ENCODE measurements at regions not wholly inside any gene's neighbourhood (a gene's known extent, or its start where the extent isn't known, plus 50 kb on each side); places are given as distances from the start of the nearest gene placed in this dataset.

DNA sequence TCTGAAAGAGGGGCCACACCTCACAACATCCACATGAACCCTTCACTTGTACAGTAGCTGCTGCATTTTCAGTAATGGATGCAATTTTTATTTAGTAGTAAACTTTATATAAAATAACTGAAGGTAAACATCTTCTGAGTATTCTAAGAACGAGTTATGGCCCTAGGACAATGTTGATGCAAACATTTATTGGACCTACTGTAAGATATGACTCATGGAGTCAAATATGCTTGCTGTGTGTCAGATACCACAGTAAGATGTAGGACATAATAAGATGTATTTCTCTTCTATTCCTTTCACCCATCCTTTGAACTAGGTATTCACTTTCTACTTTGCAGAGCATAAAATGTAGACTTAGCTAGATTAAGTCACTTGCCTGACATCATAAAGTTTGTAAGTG, 87.6 kb downstream of the TEX13C start:
- Histone ChIP-seq H3K4me1 (no peaks in the 10 kb centered on the region), H3K27ac (no peak overlapping the region), H3K4me3 (no peak overlapping the region), H3K36me3 (no peaks in the 10 kb centered on the region), H3K9me3 (no peaks in the 10 kb centered on the region), H3K27me3 (no peaks in the 10 kb centered on the region)
- 35% methylated on average over 1 of the region's 1 CpG for WGBS
- DNase-seq (ENCODE audit: low spot score in 2 of 2): no peak
- TF ChIP-seq EP300 (IDR thresholded peaks at IDR 0.05): no peak
- no peak for TF ChIP-seq POLR2AphosphoS5 (IDR thresholded peaks at IDR 0.05)
- TF ChIP-seq POLR2A (IDR thresholded peaks at IDR 0.05): no peak
- no peak for TF ChIP-seq CTCF (IDR thresholded peaks at IDR 0.05)

GRCh38 chrX:125420809-125421208, 101.1 kb downstream of the TEX13C start:
- H3K36me3 ChIP-seq: no peaks in the 10 kb centered on the region
- no peak overlapping the region for H3K4me3 ChIP-seq
- 82% methylated on average over 4 of the region's 4 CpGs for WGBS
- no peak overlapping the region for H3K27ac ChIP-seq
- no peak for DNase-seq (ENCODE audit: low spot score in 2 of 2)
- TF ChIP-seq POLR2A (IDR thresholded peaks at IDR 0.05) (no peak), POLR2AphosphoS5 (IDR thresholded peaks at IDR 0.05) (no peak), CTCF (IDR thresholded peaks at IDR 0.05) (no peak), EP300 (IDR thresholded peaks at IDR 0.05) (no peak)
- H3K4me1 ChIP-seq: no peaks in the 10 kb centered on the region
- no peaks in the 10 kb centered on the region for H3K27me3 ChIP-seq
- no peaks in the 10 kb centered on the region for H3K9me3 ChIP-seq

- H3K4me3 ChIP-seq: no peak overlapping the region
- DNase-seq (ENCODE audit: low spot score in 2 of 2): no peak
- no peaks in the 10 kb centered on the region for H3K36me3 ChIP-seq
- no peak for TF ChIP-seq POLR2A (IDR thresholded peaks at IDR 0.05)
- no peak for TF ChIP-seq CTCF (IDR thresholded peaks at IDR 0.05)
- no peaks in the 10 kb centered on the region for H3K4me1 ChIP-seq
- no peaks in the 10 kb centered on the region for H3K27me3 ChIP-seq
- H3K27ac ChIP-seq: no peak overlapping the region
- 72% methylated on average over 3 of the region's 3 CpGs for WGBS
- H3K9me3 ChIP-seq: no peaks in the 10 kb centered on the region
Observed at GRCh38 chrX:125422986-125423385, 103.3 kb downstream of the TEX13C start.

DNA sequence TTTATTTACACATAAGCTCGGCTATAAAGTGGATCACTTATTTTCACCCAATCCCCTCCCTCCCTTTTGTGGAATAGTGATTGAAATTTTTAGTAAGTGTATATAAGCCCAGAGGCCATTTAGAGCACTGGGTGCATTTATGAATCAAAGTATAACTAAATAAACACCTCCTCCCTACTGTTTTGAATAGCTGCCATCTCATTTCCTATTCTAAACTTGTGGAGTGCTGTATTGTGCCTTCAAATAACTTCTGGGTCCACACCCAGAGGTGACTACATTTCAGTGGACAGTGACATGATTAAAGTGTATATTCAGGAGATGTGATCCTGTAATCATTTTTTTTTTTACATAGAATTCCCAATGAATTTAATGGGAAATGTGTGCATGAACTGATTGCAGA, 104.9 kb downstream of the TEX13C start:
- no peaks in the 10 kb centered on the region for H3K36me3 ChIP-seq
- DNase-seq (ENCODE audit: low spot score in 2 of 2): no peak
- 51% methylated on average over 1 of the region's 1 CpG for WGBS

DNA sequence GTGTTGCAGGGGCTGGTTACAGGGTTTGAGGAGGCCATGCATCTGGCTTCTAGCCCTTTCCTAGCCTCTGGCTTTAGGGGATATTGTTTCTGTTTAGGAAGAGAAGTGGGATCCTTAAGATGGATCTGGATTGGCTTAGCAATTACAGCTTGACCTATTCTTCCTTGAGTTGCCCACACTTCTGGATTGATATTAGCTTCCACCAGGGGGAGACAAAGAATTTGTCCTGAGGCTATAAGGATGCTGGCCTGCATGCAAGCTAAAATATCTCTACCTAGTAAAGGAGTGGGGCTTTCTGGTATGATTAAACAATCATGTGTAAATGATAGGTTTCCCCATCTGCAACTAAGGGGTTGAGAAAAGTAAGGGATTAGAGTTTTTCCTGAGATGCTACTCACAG, 117.2 kb downstream of the TEX13C start:
- no peaks in the 10 kb centered on the region for H3K9me3 ChIP-seq
- H3K27ac ChIP-seq: no peak overlapping the region
- H3K36me3 ChIP-seq: no peaks in the 10 kb centered on the region
- H3K4me3 ChIP-seq: no peak overlapping the region
- no peak for DNase-seq (ENCODE audit: low spot score in 2 of 2)
- TF ChIP-seq POLR2A (IDR thresholded peaks at IDR 0.05): no peak
- no peak for TF ChIP-seq EP300 (IDR thresholded peaks at IDR 0.05)
- TF ChIP-seq CTCF (IDR thresholded peaks at IDR 0.05): no peak
- no peak for TF ChIP-seq POLR2AphosphoS5 (IDR thresholded peaks at IDR 0.05)
- no peaks in the 10 kb centered on the region for H3K4me1 ChIP-seq
- H3K27me3 ChIP-seq: no peaks in the 10 kb centered on the region

More for the DNA sequence above, 104.9 kb downstream of the TEX13C start:
- Histone ChIP-seq H3K9me3 (no peaks in the 10 kb centered on the region), H3K27me3 (no peaks in the 10 kb centered on the region), H3K27ac (no peak overlapping the region), H3K4me1 (no peaks in the 10 kb centered on the region), H3K4me3 (no peak overlapping the region)
- TF ChIP-seq POLR2A (IDR thresholded peaks at IDR 0.05) (no peak), EP300 (IDR thresholded peaks at IDR 0.05) (no peak), POLR2AphosphoS5 (IDR thresholded peaks at IDR 0.05) (no peak), CTCF (IDR thresholded peaks at IDR 0.05) (no peak)
